ENCODE measurements at regions not wholly inside any gene's neighbourhood (a gene's known extent, or its start where the extent isn't known, plus 50 kb on each side); places are given as distances from the start of the nearest gene placed in this dataset.

GRCh38 chr4:136036744-136037143, 1495.5 kb downstream of the PCDH18 start:
- Histone ChIP-seq H4K20me1 (ENCODE audit: control insufficient read depth, insufficient read depth, low read length, poor library complexity, severe bottlenecking) (no peaks in the 10 kb centered on the region), H3K4me3 (ENCODE audit: control extremely low read depth in 1 of 5, extremely low read depth in 1 of 5, insufficient read depth in 1 of 5, low read depth in 2 of 5, low read length in 4 of 5) (no peak overlapping the region), H3K4me2 (replicated peaks; ENCODE audit: low read depth, low read length, poor library complexity, severe bottlenecking) (no peak overlapping the region), H3K27me3 (replicated peaks in 1 of 4; ENCODE audit: control extremely low read depth in 1 of 4, control insufficient read depth in 3 of 4, insufficient read depth in 4 of 4, low read length in 3 of 4) (no peaks in the 10 kb centered on the region), H3K4me1 (ENCODE audit: control insufficient read depth in 2 of 2, insufficient read depth in 2 of 2, low read length in 2 of 2) (no peaks in the 10 kb centered on the region), H3K9ac (ENCODE audit: low read length) (no peak overlapping the region), H3K79me2 (ENCODE audit: control insufficient read depth, insufficient read depth, low read length) (no peaks in the 10 kb centered on the region), H2AFZ (ENCODE audit: insufficient read depth, low read depth, low read length, poor library complexity, severe bottlenecking) (no peak overlapping the region), H3K36me3 (replicated peaks in 1 of 2; ENCODE audit: control extremely low read depth in 1 of 2, control insufficient read depth in 1 of 2, extremely low read depth in 1 of 2, insufficient read depth in 2 of 2, low read length in 1 of 2) (no peaks in the 10 kb centered on the region), H3K9me3 (ENCODE audit: control extremely low read depth in 1 of 3, control insufficient read depth in 2 of 3, insufficient read depth in 1 of 3, low read length in 2 of 3) (no peaks in the 10 kb centered on the region), H3K27ac (ENCODE audit: low read length in 2 of 2) (no peak overlapping the region)
- DNase-seq (no peak), ATAC-seq (ENCODE audit: low read depth) (no peak)
- H3K27ac Mint-ChIP-seq, result no peak overlapping the region
- no peak for TF ChIP-seq EZH2 (IDR thresholded peaks at IDR 0.05; ENCODE audit: borderline replicate concordance, insufficient read depth, low read depth, low read length, poor library complexity, severe bottlenecking)
- TF ChIP-seq CTCF (IDR thresholded peaks at IDR 0.05), result no peak
- CTCF ChIA-PET, result no interaction called here
- no peaks in the 10 kb centered on the region for H3K9me3 Mint-ChIP-seq (ENCODE audit: insufficient read depth)
- no peaks in the 10 kb centered on the region for H3K4me1 Mint-ChIP-seq
- H3K27me3 Mint-ChIP-seq, result no peaks in the 10 kb centered on the region
- WGBS (ENCODE audit: insufficient coverage), result 100% methylated on average over 1 of the region's 1 CpG
- POLR2A ChIA-PET, result no interaction called here
- no peak overlapping the region for H3K4me3 Mint-ChIP-seq
- intact Hi-C loops (cut with micrococcal nuclease), result no loop called here

GRCh38 chr4:136032391-136032790, 1499.9 kb downstream of the PCDH18 start:
- Histone ChIP-seq H3K4me3 (ENCODE audit: control extremely low read depth in 1 of 5, extremely low read depth in 1 of 5, insufficient read depth in 1 of 5, low read depth in 2 of 5, low read length in 4 of 5) (no peak overlapping the region), H3K79me2 (ENCODE audit: control insufficient read depth, insufficient read depth, low read length) (no peaks in the 10 kb centered on the region), H2AFZ (ENCODE audit: insufficient read depth, low read depth, low read length, poor library complexity, severe bottlenecking) (no peak overlapping the region), H3K4me1 (ENCODE audit: control insufficient read depth in 2 of 2, insufficient read depth in 2 of 2, low read length in 2 of 2) (no peaks in the 10 kb centered on the region), H3K9me3 (ENCODE audit: control extremely low read depth in 1 of 3, control insufficient read depth in 2 of 3, insufficient read depth in 1 of 3, low read length in 2 of 3) (peaks cover 0 to 3% (median 0%) of the 10 kb centered on the region in 3 donors), H3K36me3 (replicated peaks in 1 of 2; ENCODE audit: control extremely low read depth in 1 of 2, control insufficient read depth in 1 of 2, extremely low read depth in 1 of 2, insufficient read depth in 2 of 2, low read length in 1 of 2) (no peaks in the 10 kb centered on the region), H4K20me1 (ENCODE audit: control insufficient read depth, insufficient read depth, low read length, poor library complexity, severe bottlenecking) (no peaks in the 10 kb centered on the region), H3K27ac (ENCODE audit: low read length in 2 of 2) (no peak overlapping the region), H3K9ac (ENCODE audit: low read length) (no peak overlapping the region), H3K4me2 (replicated peaks; ENCODE audit: low read depth, low read length, poor library complexity, severe bottlenecking) (no peak overlapping the region), H3K27me3 (replicated peaks in 1 of 4; ENCODE audit: control extremely low read depth in 1 of 4, control insufficient read depth in 3 of 4, insufficient read depth in 4 of 4, low read length in 3 of 4) (no peaks in the 10 kb centered on the region)
- no CpG with 5 or more reads among the region's 1 CpG for WGBS (ENCODE audit: insufficient coverage)
- Mint-ChIP-seq H3K4me3 (no peak overlapping the region), H3K27ac (no peak overlapping the region), H3K4me1 (no peaks in the 10 kb centered on the region), H3K9me3 (ENCODE audit: insufficient read depth) (no peaks in the 10 kb centered on the region), H3K27me3 (no peaks in the 10 kb centered on the region)
- no peak for ATAC-seq (ENCODE audit: low read depth)
- ChIA-PET POLR2A (no interaction called here), CTCF (no interaction called here)
- no peak for DNase-seq
- TF ChIP-seq EZH2 (IDR thresholded peaks at IDR 0.05; ENCODE audit: borderline replicate concordance, insufficient read depth, low read depth, low read length, poor library complexity, severe bottlenecking) (no peak), CTCF (IDR thresholded peaks at IDR 0.05) (no peak)
- intact Hi-C loops (cut with micrococcal nuclease), result no loop called here
